GM18868 (cell line): ENCODE measurements at regions not wholly inside any gene's neighbourhood (a gene's known extent, or its start where the extent isn't known, plus 50 kb on each side); places are given as distances from the start of the nearest gene placed in this dataset.

Source experiments
- ATAC-seq: cut with Tn5 transposase; IDR thresholded peaks from one replicate; pipeline ENCODE4 v1.9.1; 2021; ENCODE audit warnings: mild to moderate bottlenecking, moderate library complexity; ENCODE audit not compliant: unreplicated experiment

GRCh38 chr2:153197402-153198386 is 280.9 kb downstream of the RPRM start:
- ATAC-seq, result no peak

- ATAC-seq, result no peak
Measured at GRCh38 chr2:153196378-153197058, 282.0 kb downstream of the RPRM start.

- no peak for ATAC-seq
Measured at GRCh38 chr2:153195342-153195741, 283.2 kb downstream of the RPRM start.

GRCh38 chr2:153189091-153189888 is 289.3 kb downstream of the RPRM start:
- ATAC-seq, result no peak

- ATAC-seq, result no peak
Measured at GRCh38 chr2:153179808-153180207, 298.8 kb downstream of the RPRM start.

- ATAC-seq, result no peak
Measured at GRCh38 chr2:153169609-153170008, 309.0 kb downstream of the RPRM start.

- ATAC-seq, result no peak
Measured at GRCh38 chr2:153165021-153165420, 313.5 kb downstream of the RPRM start.

GRCh38 chr2:153163055-153163454 is 315.5 kb downstream of the RPRM start:
- ATAC-seq, result peak; percentile 76

GRCh38 chr2:153156743-153157142 is 321.8 kb downstream of the RPRM start:
- no peak for ATAC-seq

- no peak for ATAC-seq
Measured at GRCh38 chr2:153152036-153152435, 326.5 kb downstream of the RPRM start.

GRCh38 chr2:153145470-153145978 is 333.0 kb downstream of the RPRM start:
- no peak for ATAC-seq

- ATAC-seq, result no peak
Measured at GRCh38 chr2:153143540-153143939, 335.0 kb downstream of the RPRM start.

GRCh38 chr2:153140498-153140897 is 338.1 kb downstream of the RPRM start:
- ATAC-seq, result no peak

- no peak for ATAC-seq
Measured at GRCh38 chr2:153138651-153139375, 339.7 kb downstream of the RPRM start.

- ATAC-seq, result no peak
Measured at GRCh38 chr2:153136216-153136615, 342.3 kb downstream of the RPRM start.

- no peak for ATAC-seq
Measured at GRCh38 chr2:153134725-153135124, 343.8 kb downstream of the RPRM start.

- ATAC-seq, result no peak
Measured at GRCh38 chr2:153133716-153134115, 344.8 kb downstream of the RPRM start.

- no peak for ATAC-seq
Measured at GRCh38 chr2:153132418-153132817, 346.1 kb downstream of the RPRM start.

- ATAC-seq, result no peak
Measured at GRCh38 chr2:153115141-153115540, 363.4 kb downstream of the RPRM start.

GRCh38 chr2:153110486-153110885 is 368.1 kb downstream of the RPRM start:
- no peak for ATAC-seq
